Anterior cingulate cortex (tissue), 58 donors: ENCODE measurements at regions not wholly inside any gene's neighbourhood (a gene's known extent, or its start where the extent isn't known, plus 50 kb on each side); places are given as distances from the start of the nearest gene placed in this dataset.

Experiments
- DNase-seq, 58 donors: peaks; one replicate each; lab custom pipeline; 2025; lab: John Stamatoyannopoulos, UW

DNA sequence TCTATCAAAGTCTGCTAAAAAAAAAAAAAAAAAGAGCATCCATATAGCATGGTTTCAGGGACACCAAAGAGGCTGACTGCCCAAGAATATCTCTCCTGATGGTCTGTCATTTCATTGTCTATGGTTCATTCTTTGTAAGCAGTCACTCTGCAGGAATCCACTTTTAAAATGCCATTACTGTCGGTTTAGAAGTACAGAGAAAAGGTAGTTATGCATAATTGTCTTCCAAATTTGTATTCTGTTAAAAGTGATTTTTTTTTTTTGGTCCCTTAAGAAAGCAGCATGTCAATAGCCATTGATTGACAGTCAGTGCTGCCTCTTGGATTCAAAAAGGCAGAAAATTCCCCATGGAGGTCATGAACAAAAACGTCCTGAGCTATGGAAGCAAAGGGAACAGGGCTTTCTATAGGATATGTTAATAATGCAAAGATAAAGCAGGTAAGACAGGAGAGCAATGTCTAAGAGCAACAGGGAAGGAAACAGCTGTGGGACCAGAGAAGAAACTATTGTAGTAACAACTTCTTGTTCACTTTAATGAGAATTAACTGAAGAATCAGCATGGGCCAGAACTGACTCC lies 245.8 kb downstream of the TMX3 start:
- no peak for DNase-seq

DNA sequence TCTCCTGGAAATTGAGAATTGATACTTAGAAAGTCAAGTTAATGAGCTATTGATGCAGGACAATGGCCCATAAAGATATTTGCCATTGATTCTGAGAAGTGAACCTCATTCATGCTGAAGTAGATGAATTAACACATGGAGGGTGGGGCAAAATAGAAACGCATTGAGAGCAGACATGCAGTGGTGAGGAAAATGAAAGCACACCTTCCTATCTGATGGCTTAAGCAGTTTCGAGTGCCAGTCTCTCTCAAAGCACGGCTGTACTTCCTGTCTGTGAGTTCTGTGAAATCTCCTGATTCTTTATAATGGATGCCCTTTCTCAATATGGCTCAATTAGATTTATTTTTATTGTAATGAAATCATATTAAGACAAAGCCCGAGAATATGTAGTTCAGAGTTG lies 247.0 kb downstream of the TMX3 start:
- no peak for DNase-seq

DNA sequence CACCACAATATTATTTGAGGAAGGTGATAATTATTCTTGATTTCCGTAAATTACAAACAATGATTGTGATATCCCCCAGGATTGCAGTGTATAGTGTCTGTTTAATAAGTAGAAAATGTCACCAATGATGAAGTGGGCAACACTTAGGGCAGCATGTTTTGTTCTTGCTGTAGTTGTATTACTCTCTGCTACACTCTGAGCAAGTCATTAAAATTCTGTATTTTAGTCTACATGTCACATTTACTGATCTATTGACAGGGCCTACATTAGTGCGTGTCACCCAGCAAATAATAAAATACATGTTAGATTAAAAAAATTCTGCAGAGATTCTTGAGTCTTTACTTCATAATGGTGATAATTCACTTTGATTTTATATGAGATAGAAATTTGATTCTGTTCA lies 247.6 kb downstream of the TMX3 start:
- no peak for DNase-seq

DNA sequence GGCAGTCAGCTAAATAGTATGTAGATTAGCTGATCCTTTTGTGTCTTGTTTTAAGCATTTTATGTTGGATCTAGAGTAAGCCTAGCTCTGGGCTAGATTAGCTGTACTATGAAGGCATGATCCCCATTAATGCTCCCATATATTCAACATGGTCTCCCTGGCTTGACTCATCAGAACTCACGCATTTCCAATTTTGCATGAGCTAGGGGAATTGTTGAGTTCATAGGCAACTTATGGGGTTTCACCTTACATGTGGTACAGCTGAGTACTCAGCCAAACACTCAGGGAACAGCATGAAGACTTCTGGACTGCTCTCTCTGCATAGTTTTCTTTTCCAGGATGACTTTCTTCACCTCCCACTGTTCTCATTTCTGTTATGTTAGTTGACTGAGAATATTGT lies 248.2 kb downstream of the TMX3 start:
- DNase-seq, result no peak

DNA sequence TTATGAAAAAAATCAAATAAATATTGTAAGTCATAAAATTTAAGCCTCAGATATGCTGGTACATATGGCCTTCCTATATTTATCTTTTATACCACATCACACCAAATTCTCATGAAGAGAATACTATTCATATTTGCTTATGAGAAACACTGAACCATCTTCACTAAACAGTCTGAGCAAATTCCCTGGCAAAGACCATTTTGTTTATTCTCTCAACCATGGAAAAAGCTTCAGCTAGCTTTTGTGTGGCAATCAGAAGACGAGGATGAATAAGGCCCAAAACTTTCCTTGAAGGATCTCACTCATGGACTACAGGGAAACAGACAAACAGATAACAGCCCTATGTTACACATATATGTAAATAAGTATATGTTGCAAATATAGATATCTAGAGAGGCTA lies 252.1 kb downstream of the TMX3 start:
- no peak for DNase-seq

DNA sequence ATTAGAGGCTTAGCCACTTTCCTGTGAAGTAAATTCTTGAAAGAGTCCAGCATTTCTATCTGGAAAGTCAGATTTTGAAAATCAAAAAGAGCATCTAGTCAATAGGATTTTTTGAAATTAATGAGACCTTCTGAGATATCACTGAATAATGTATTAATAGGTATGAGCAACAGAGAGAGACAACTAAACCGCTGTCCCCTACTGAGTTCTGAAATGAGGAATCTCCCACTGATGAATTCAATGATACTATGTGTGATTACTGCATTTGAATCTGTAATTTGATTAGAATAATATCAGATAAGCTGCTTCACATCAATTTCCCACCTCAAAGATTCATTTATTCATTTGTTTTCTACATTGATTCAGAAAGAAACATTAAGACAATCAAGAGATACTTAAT lies 252.8 kb downstream of the TMX3 start:
- DNase-seq, result no peak

DNA sequence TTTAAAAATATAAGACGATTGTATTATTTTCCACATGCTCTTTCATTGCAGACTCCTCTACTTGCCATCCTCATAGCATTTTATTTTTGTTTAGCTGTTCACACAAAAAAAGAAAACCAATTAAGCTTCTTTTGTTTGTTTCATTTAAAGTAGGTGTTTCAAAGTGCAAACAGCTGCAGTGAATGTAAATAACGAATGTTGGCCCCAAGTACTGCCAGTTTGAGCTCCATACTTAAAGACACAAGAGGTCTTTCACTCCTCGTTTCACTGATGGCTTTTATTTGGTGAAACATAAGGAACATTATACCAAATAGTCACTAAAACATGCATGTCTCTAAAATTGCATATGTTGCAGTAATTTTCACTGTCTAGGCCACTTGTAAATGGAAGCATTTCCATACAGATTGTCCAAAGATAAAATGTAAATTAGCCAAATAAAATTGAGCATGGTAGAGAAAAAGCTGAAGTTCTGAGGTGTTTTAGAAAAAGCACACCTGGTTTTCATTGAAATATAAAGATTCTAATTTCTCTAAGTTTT lies 253.4 kb downstream of the TMX3 start:
- DNase-seq, result no peak

DNA sequence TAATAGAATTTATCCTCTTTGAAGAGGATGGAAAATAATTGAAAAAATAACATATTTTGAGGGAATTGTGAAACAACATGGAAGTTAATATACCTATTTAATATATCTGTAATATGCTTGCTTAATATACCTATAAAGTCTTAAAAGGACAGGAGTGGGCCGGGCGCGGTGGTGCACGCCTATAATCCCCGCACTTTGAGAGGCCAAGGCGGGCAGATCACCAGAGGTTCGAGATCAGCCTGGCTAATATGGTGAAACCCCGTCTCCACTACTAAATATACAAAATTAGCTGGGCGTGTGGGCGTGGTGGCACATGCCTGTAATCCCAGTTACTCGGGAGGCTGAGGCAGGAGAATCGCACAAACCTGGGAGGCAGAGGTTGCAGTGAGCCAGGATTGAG lies 254.9 kb downstream of the TMX3 start:
- DNase-seq, result no peak

DNA sequence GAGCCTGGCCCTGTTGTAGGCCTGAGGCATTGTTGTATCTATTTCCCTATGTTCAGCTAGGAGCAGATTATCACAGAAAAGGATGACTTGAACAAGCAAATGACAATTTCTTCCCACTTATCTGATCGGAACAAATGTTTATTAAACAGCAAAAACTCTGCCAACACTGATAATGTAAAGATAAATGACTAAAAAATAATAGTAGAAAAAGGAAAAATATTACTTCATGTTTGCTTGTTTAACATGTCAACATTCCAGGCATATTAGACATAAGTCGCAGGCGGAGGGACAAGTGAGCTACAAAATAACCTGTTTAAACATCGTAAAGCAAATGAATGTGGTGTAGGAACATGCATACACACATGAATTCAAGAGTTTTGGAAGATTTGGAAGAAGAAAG lies 257.9 kb downstream of the TMX3 start:
- DNase-seq, result no peak

DNA sequence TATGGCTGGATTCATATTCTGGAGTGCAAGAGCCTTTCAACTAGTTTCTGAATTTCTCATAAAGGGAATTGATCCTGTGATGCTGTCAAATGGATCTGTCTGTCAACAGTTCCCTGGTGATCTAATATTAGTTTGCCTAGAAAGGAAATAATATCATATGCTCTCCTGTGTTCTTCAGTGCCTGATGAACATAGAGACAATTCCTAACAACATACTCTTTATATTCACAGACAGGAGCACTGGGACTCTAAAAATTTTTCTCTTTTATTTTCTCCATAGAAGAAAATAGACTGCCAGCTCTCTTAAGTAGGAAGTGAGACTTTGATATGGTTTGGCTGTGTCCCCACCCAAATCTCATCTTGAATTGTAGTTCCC lies 259.7 kb downstream of the TMX3 start:
- no peak for DNase-seq

DNA sequence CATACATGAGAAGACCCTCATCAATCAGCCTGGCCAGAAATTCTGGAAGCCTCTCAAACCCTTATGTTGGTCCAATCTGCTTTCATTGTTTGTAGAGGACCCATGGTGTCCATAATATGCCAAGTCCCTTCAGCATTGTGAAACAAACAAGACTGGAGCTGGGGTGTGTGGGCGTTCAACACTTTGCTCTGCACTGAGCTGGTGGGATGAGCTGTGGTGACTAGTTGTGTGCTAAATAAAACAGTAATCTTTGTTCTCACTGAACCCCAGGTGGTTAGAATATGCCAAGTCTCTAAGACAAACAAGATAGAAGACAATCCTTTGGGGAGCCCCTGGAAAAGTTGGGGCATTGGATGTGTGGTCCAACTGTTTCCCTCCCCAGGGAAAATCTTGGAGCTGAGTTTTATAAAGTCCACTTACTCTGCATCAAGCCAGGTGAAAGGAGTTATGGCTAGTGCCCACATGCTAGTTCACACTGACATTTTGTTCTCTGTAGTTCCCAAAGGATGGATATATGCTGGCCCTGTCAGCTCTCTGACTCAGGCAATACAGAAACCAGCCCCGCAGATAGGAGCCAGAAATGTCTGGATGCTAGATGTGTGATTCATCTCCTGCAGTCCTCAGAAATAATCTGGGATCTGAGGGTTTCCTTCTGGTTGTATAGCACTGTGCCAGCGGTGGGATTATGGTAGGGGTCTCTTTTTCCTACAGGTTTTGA lies 260.2 kb downstream of the TMX3 start:
- no peak for DNase-seq

DNA sequence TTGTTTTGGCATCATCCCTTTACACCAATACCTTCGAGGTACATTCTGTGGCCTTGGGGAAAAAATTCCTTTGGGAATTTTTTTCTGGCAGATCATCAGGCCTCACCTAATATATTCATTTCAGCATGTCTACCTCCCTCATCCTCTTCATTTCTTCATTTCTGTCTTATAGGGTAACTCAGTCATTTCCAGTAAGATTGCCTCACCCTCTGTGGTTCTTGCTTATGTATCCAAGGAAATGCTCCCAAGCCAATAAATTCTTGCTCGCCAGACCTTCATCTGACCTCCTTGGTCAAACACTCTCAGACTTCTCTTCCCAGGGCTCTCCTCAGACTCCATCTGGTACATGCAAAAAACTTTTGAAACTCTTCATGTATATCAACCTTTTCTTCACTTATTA lies 265.6 kb downstream of the TMX3 start:
- no peak for DNase-seq

DNA sequence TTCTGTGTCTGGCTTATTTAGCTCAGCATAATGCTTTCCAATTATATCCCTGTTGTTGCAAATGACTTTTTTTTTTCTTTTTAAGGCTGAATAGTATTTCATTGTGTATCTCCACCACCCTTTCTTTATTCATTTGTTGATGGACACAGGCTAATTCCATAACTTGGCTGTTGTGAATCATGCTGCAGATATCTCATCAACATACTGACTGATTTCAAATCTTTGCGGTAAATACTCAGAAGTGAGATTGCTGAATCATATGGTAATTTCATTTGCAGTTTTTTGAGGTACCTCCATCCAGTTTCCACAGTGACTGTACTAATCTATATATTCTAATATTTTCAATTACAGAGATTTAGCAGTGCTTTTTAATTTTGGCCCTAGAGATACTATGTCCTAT lies 266.2 kb downstream of the TMX3 start:
- DNase-seq, result no peak

DNA sequence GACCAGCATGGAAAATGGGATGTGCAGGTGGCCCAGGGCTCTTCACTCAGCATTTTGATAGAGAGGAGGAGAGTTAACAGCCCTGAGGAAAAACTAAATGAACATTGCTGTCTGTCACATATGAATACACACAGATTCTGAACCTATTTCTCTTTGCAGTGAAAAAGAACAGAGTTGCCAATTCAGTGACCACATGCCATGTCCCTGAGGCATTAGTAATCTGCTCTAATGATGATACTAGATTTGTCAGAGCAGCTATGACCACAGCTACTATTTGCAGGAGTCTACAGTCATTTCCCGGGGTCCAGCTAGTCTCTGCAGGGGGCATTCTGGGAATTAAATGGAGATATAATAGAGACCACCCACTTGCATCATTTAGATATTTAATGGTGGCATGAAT lies 267.6 kb downstream of the TMX3 start:
- no peak for DNase-seq

DNA sequence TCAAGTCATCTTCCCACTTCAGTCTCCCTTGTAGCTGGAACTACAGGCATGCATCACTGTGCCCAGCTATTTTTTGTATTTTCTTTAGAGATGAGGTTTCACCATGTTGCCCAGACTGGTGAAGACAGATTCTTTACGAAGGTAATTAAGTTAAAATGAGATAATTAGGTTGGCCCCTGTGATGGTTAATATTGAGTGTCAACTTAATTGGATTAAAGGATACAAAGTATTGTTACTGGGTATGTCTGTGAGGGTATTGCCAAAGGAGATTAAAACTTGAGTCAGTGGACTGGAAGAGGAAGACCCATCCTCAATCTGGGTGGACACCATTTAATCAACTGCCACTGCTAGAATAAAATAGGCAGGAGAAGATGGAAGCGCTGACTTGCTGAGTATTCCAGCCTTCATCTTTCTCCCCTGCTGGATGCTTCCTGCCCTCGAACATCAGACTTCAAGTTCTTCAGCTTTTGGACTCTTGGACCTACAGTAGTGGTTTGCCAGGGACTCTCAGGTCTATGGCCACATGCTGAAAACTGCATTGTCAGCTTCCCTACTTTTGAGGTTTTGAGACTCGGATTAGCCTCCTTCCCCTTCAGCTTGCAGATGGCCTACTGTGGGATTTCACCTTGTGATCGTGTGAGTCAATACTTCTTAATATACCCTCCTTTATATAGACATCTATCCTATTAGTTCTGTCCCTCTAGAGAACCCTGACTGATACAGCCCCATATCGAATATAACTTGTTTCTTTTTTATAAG lies 269.1 kb downstream of the TMX3 start:
- DNase-seq, result no peak

DNA sequence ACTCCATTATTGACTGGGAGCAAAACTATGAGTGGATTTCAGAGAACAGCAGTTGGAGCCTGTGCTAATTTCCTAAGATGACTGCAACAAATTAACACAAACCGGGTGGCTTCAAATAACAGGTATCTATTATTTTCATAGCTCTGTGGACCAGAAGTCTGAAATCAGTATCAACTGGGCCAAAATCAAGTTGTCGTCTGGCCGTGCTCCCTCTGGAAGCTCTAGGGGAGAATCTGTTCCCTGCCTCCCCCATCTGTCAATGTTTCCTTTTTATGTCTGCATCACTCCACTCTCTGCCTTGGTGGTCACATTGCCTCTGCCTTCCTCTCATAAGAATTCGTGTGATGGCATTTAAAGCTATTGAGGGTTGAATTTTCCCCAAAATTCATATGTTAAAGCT lies 269.8 kb downstream of the TMX3 start:
- no peak for DNase-seq

DNA sequence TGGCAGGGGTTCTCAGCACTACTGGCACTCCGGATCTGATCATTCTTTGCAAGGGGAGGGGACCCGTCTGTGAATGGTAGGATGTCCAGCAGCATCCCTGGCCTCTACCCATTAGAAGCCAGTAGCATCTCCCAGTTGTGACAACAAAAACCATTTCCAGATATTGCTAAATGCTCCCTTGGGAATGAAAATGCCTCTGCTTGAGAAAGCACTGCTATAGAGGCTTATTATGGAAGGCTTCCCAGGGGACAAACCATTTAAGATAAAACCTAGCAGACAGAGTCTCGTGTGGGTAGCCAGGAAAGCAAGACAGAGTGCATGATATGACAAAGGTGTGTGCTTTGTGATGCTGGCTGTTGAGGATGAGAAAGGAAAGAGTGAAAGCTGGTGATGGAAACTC lies 273.7 kb downstream of the TMX3 start:
- no peak for DNase-seq

DNA sequence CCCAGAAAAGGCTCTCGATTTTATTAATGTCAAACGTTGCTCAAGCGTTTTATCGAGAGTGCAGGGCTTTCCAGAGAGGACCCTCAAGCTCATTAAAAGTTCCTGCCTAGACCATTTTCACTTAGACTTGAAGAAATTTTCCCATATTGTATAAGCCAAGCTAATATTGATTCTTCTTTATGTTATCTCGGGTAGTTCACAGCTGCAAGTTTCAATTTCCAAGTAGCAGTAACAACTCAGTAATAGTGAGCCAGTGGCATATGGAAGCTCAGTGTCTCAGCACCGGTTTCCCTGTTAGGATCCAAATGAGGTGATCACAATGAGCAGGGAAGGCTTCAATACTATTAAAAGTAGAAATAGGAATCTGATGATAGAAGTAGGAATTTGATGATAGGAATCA lies 274.5 kb downstream of the TMX3 start:
- no peak for DNase-seq

DNA sequence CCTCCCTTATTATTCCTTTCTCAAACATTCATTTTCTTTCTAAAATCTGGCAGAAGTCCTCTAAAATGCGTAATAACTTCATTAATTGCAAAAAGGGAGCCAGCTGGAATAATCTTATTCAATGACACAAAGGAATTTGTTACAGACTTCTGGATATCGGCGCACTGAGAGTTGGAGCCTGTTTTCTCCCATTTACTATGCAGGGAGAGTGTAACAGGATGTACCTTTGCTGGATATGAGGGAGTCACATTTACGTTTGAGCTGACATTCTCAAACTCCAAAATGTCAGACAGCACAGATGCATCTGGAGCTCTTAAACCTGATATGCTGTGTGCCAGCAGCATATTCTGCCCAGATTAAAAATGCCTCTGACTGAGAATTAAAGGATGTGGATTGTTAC lies 275.3 kb downstream of the TMX3 start:
- no peak for DNase-seq

DNA sequence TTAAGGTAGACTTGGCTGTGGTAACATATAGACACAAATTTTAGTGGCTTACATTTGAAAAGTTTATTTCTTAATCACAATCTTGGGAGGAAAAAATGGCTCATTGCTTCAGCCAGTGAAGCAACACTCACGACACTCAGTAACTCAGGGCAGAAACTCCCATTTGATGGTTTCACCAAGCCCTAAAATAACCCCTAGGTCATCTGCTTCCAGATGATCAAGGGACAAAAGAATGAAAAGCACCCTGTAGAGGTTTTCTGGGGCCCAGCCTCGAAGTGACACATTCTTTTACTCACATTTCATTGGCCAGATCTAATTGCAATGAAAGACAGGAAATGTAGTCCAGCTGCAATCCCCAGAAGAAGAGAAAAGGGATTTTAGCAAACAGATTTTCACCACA lies 275.9 kb downstream of the TMX3 start:
- DNase-seq, result no peak

DNA sequence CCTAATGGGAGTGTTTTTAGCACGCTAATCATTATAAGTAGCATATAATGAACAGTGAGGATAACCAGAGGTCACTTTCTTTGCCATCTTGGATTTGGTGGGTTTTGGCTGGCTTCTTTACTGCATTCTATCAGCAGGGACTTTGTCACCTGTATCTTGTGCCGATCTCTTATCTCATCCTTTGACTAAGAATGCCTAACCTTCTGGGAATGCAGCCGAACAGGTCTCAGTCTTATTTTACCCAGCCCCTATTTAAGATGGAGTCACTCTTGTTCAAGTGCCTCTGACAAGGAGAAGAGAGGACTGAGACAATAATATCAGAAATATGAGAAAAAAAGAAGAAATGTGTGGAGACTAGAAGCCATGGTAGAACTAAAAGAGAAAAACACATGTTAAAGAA lies 276.4 kb downstream of the TMX3 start:
- no peak for DNase-seq

DNA sequence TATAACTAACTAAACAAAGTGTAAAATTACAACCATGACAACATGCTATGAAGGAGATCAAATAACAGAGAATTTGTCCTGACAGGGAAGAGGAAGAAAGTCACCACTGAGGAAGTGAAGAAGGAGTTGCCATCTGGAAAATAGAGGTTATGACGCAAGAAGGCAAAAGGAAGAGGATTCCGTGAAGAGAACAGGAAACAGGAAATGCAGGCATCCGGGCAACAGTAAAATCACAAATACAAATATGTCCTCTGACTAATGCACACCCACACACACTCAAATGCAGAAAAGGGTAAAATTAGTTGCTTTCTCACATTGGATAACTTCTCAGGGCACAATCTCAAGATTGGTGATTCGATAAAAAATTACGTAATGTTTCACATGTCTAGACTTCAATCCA lies 278.4 kb downstream of the TMX3 start:
- DNase-seq, result no peak
